ENCODE measurements at regions not wholly inside any gene's neighbourhood (a gene's known extent, or its start where the extent isn't known, plus 50 kb on each side); places are given as distances from the start of the nearest gene placed in this dataset.

DNA sequence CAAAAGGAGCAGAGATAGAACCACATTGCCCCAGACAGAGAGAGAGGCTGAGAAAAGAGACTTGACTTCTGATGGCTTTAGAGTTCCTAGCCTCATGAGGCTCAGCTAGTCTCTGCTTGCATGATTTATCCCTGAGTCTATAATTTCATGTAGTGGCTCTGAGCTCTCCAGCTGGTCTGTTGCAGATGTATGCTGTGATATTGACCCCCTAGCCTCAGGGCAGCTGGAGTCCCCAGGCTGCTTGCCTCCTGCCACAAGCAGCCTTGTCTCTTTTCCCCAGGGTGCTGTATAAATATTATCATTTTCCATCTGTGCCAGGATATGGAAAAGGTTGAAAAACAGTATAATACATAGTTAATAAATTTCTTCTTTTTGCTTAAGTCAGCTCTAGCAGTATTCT lies 467.6 kb upstream of the CWC22 start:
- intact Hi-C loops (cut with micrococcal nuclease; ENCODE audit: unreplicated experiment): no loop called here
- Histone ChIP-seq H3K9me3 (ENCODE audit: control insufficient read depth, insufficient read depth, low read depth, low read length) (peaks cover under 1% of the 10 kb centered on the region; the same call in 1 of the 2 replicates), H3K27ac (ENCODE audit: low read length) (no peak overlapping the region), H3K36me3 (ENCODE audit: control insufficient read depth, insufficient read depth, low read length) (no peaks in the 10 kb centered on the region), H3K27me3 (ENCODE audit: control insufficient read depth, insufficient read depth, low read length) (no peaks in the 10 kb centered on the region), H3K4me1 (ENCODE audit: control insufficient read depth, insufficient read depth, low read length) (no peaks in the 10 kb centered on the region), H3K4me3 (ENCODE audit: low read depth in 2 of 2, low read length in 2 of 2) (no peak overlapping the region)
- POLR2A ChIA-PET: no interaction called here
- ATAC-seq (no peak), DNase-seq (ENCODE audit: low read depth, low spot score) (no peak)
- in situ Hi-C loops (cut with HindIII; ENCODE audit: low pct_unique_long_range_greater_than_20kb, low sequenced_read_pairs): no loop called here
- CTCF ChIA-PET: no interaction called here
- no peak for TF ChIP-seq POLR2AphosphoS5 (IDR thresholded peaks at IDR 0.05; ENCODE audit: low read depth, low read length)
- no peak for TF ChIP-seq SIN3A (IDR thresholded peaks at IDR 0.05; ENCODE audit: borderline replicate concordance, insufficient read depth, low read depth, low read length)
- no peak for TF ChIP-seq REST (IDR thresholded peaks at IDR 0.05; ENCODE audit: insufficient read depth in 1 of 2, low read depth in 2 of 2, low read length in 1 of 2)
- TF ChIP-seq TCF7L2 (IDR thresholded peaks at IDR 0.05; ENCODE audit: low read depth, low read length): no peak
- no peak for TF ChIP-seq CTCF (IDR thresholded peaks at IDR 0.05)
- no TSS peak for BruUV-seq (replicated peaks)

GRCh38 chr2:180473456-180473855 lies 466.4 kb upstream of the CWC22 start:
- Histone ChIP-seq H3K27ac (ENCODE audit: low read length) (no peak overlapping the region), H3K4me3 (ENCODE audit: low read depth in 2 of 2, low read length in 2 of 2) (no peak overlapping the region), H3K36me3 (ENCODE audit: control insufficient read depth, insufficient read depth, low read length) (no peaks in the 10 kb centered on the region), H3K27me3 (ENCODE audit: control insufficient read depth, insufficient read depth, low read length) (no peaks in the 10 kb centered on the region), H3K9me3 (ENCODE audit: control insufficient read depth, insufficient read depth, low read depth, low read length) (peaks cover 6% of the 10 kb centered on the region; the same call in 1 of the 2 replicates), H3K4me1 (ENCODE audit: control insufficient read depth, insufficient read depth, low read length) (no peaks in the 10 kb centered on the region)
- POLR2A ChIA-PET: no interaction called here
- CTCF ChIA-PET: no interaction called here
- no peak for TF ChIP-seq POLR2AphosphoS5 (IDR thresholded peaks at IDR 0.05; ENCODE audit: low read depth, low read length)
- TF ChIP-seq SIN3A (IDR thresholded peaks at IDR 0.05; ENCODE audit: borderline replicate concordance, insufficient read depth, low read depth, low read length): no peak
- no peak for TF ChIP-seq CTCF (IDR thresholded peaks at IDR 0.05)
- no peak for TF ChIP-seq REST (IDR thresholded peaks at IDR 0.05; ENCODE audit: insufficient read depth in 1 of 2, low read depth in 2 of 2, low read length in 1 of 2)
- no peak for TF ChIP-seq TCF7L2 (IDR thresholded peaks at IDR 0.05; ENCODE audit: low read depth, low read length)
- no TSS peak for BruUV-seq (replicated peaks)
- no peak for DNase-seq (ENCODE audit: low read depth, low spot score)
- intact Hi-C loops (cut with micrococcal nuclease; ENCODE audit: unreplicated experiment): no loop called here
- ATAC-seq: no peak
- in situ Hi-C loops (cut with HindIII; ENCODE audit: low pct_unique_long_range_greater_than_20kb, low sequenced_read_pairs): no loop called here
